Adrenal gland (tissue), 9 donors: ENCODE measurements at regions not wholly inside any gene's neighbourhood (a gene's known extent, or its start where the extent isn't known, plus 50 kb on each side); places are given as distances from the start of the nearest gene placed in this dataset.
"Not testable (repeated sequence)": the region's sequence is repeated elsewhere in the genome, so short reads cannot be mapped to it uniquely, and the experiment has no call there.

Experiments
- DNase-seq, 7 donors: peaks; one replicate each; pipeline ENCODE4 v3.0.0-alpha.2; 2019 to 2020
- H3K27ac ChIP-seq, 5 donors: fragments of 200-600 bp; sonication (generic) in 4 of 5; 1 replicate in 3 of 5; 2 replicates in 2 of 5; pipeline versions ENCODE4 v1.5.1 to v1.8.0; 2016 to 2020; ENCODE audit warnings: mild to moderate bottlenecking in 1 of 5
- H3K27me3 ChIP-seq: fragments of 200-600 bp; 2 replicates; pipeline ENCODE4 v1.8.0; 2021
- H3K36me3 ChIP-seq, 2 donors: fragments of 200-600 bp; replicated peaks in 1 of 2; 1 replicate in 1 of 2; 2 replicates in 1 of 2; pipeline versions ENCODE4 v1.5.1 to v1.8.0; 2018 to 2022
- H3K4me1 ChIP-seq, 2 donors: fragments of 200-600 bp; replicated peaks in 1 of 2; 1 replicate in 1 of 2; 2 replicates in 1 of 2; pipeline versions ENCODE4 v1.5.1 to v1.8.0; 2018 to 2021
- H3K4me3 ChIP-seq, 4 donors: fragments of 200-600 bp; sonication (generic) in 3 of 4; one replicate each; pipeline ENCODE4 v1.5.1; 2016 to 2018
- H3K9me3 ChIP-seq, 3 donors: fragments of 200-600 bp; sonication (generic) in 1 of 3; replicated peaks in 1 of 3; 1 replicate in 2 of 3; 2 replicates in 1 of 3; pipeline versions ENCODE4 v1.5.1 to v1.8.0; 2016 to 2021
- CTCF ChIP-seq, 6 experiments: fragments of 450-650 bp in 4 of 6; fragments of 200-600 bp in 2 of 6; sonication (generic) in 1 of 6; IDR thresholded peaks; 1 replicate in 5 of 6; 2 replicates in 1 of 6; pipeline versions ENCODE4 v1.5.1 to v1.8.0; 2016 to 2021; ENCODE audit warnings: antibody characterized with exemption in 6 of 6, mild to moderate bottlenecking in 2 of 6, moderate library complexity in 1 of 6
- POLR2A ChIP-seq, 2 donors: fragments of 450-650 bp; IDR thresholded peaks; one replicate each; pipeline ENCODE4 v1.6.1; 2017; ENCODE audit warnings: antibody characterized with exemption in 2 of 2, mild to moderate bottlenecking in 2 of 2, moderate library complexity in 1 of 2
- WGBS, 4 donors: extraction: QIAGEN DNeasy Blood & Tissue Kit in 2 of 4; methylation state at CpG; one replicate each; pipeline versions ENCODE4 v1.1.5 to v1.1.7; 2013 to 2017; 5-methylcytosine and 5-hydroxymethylcytosine counted together
- intact Hi-C, 2 donors: fragments of 100-400 bp; cut with DNase I; formaldehyde crosslinking; loops; one replicate each; pipeline versions ENCODE4 v1.14.1 to v1.15.0; 2022 to 2023
- donor health status: healthy with polysubstance abuse.
- donor health status: Bipolar disorder and iron deficiency.
- donor health status: DM: yes; HTN: yes; CAD: no.
- donor health status: DM: no; HTN: no; CAD: no.
- donor health status: DM: no; HTN: no; CAD: no.

GRCh38 chr16:86888231-86889053 is 310.1 kb downstream of the FOXL1 start:
- no peak for TF ChIP-seq POLR2A (IDR thresholded peaks at IDR 0.05)
- no peak for TF ChIP-seq CTCF (IDR thresholded peaks at IDR 0.05)
- intact Hi-C loops, result no loop called here
- Histone ChIP-seq H3K27me3 (peaks cover 3% of the 10 kb centered on the region), H3K36me3 (no peaks in the 10 kb centered on the region), H3K9me3 (no peaks in the 10 kb centered on the region), H3K4me3 (no peak overlapping the region), H3K4me1 (no peaks in the 10 kb centered on the region), H3K27ac (no peak overlapping the region)
- WGBS, 4 donors, result 59 to 73% (median 65%) methylated on average over 4 of the region's 4 CpGs
- no peak for DNase-seq

GRCh38 chr16:86889054-86889366 is 310.7 kb downstream of the FOXL1 start:
- H3K36me3 ChIP-seq, H3K4me1 ChIP-seq, H3K9me3 ChIP-seq, H3K27me3 ChIP-seq, H3K4me3 ChIP-seq, DNase-seq, intact Hi-C loops, H3K27ac ChIP-seq: not testable (repeated sequence)
- WGBS, 4 donors, result 63 to 82% (median 74%) methylated on average over 1 of the region's 1 CpG

- Histone ChIP-seq H3K27ac (no peak overlapping the region), H3K9me3 (no peaks in the 10 kb centered on the region), H3K4me3 (no peak overlapping the region), H3K27me3 (peaks cover 3% of the 10 kb centered on the region), H3K36me3 (no peaks in the 10 kb centered on the region), H3K4me1 (no peaks in the 10 kb centered on the region)
- DNase-seq, result no peak
- intact Hi-C loops, result no loop called here
- TF ChIP-seq CTCF (IDR thresholded peaks at IDR 0.05) (no peak), POLR2A (IDR thresholded peaks at IDR 0.05) (no peak)
- 82 to 90% (median 86%) methylated on average over 3 of the region's 3 CpGs for WGBS, 4 donors
Observed at GRCh38 chr16:86889974-86890373, 311.6 kb downstream of the FOXL1 start.

- DNase-seq, result no peak
- no peaks in the 10 kb centered on the region for H3K9me3 ChIP-seq
- H3K27ac ChIP-seq, result no peak overlapping the region
- no peak overlapping the region for H3K4me3 ChIP-seq
- TF ChIP-seq POLR2A (IDR thresholded peaks at IDR 0.05) (no peak), CTCF (IDR thresholded peaks at IDR 0.05) (no peak)
- intact Hi-C loops, result no loop called here
- H3K27me3 ChIP-seq, result peaks cover 3% of the 10 kb centered on the region
- H3K36me3 ChIP-seq, result no peaks in the 10 kb centered on the region
- no peaks in the 10 kb centered on the region for H3K4me1 ChIP-seq
- 59 to 66% (median 63%) methylated on average over 7 of the region's 7 CpGs for WGBS, 4 donors
Observed at GRCh38 chr16:86891121-86891520, 312.8 kb downstream of the FOXL1 start.

- H3K27ac ChIP-seq, result no peak overlapping the region
- no peaks in the 10 kb centered on the region for H3K9me3 ChIP-seq
- H3K27me3 ChIP-seq, result peaks cover 3% of the 10 kb centered on the region
- TF ChIP-seq CTCF (IDR thresholded peaks at IDR 0.05) (no peak), POLR2A (IDR thresholded peaks at IDR 0.05) (no peak)
- no peaks in the 10 kb centered on the region for H3K36me3 ChIP-seq
- 80 to 90% (median 85%) methylated on average over 8 to 12 of the region's 12 CpGs for WGBS, 4 donors
- no peaks in the 10 kb centered on the region for H3K4me1 ChIP-seq
- intact Hi-C loops, result no loop called here
- no peak overlapping the region for H3K4me3 ChIP-seq
- DNase-seq, result no peak
Observed at GRCh38 chr16:86891631-86892030, 313.3 kb downstream of the FOXL1 start.
